ENCODE measurements at regions not wholly inside any gene's neighbourhood (a gene's known extent, or its start where the extent isn't known, plus 50 kb on each side); places are given as distances from the start of the nearest gene placed in this dataset.

- TF ChIP-seq, protein P1, sequence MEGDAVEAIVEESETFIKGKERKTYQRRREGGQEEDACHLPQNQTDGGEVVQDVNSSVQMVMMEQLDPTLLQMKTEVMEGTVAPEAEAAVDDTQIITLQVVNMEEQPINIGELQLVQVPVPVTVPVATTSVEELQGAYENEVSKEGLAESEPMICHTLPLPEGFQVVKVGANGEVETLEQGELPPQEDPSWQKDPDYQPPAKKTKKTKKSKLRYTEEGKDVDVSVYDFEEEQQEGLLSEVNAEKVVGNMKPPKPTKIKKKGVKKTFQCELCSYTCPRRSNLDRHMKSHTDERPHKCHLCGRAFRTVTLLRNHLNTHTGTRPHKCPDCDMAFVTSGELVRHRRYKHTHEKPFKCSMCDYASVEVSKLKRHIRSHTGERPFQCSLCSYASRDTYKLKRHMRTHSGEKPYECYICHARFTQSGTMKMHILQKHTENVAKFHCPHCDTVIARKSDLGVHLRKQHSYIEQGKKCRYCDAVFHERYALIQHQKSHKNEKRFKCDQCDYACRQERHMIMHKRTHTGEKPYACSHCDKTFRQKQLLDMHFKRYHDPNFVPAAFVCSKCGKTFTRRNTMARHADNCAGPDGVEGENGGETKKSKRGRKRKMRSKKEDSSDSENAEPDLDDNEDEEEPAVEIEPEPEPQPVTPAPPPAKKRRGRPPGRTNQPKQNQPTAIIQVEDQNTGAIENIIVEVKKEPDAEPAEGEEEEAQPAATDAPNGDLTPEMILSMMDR (IDR thresholded peaks at IDR 0.05), result no peak
- no peak for TF ChIP-seq POLR2A (IDR thresholded peaks at IDR 0.05)
- TF ChIP-seq POLR2AphosphoS5 (IDR thresholded peaks at IDR 0.05), result no peak
These were observed 335.5 kb upstream of the EDNRB start for GRCh38 chr13:78254113-78254512.
